ENCODE measurements at regions not wholly inside any gene's neighbourhood (a gene's known extent, or its start where the extent isn't known, plus 50 kb on each side); places are given as distances from the start of the nearest gene placed in this dataset.

DNA sequence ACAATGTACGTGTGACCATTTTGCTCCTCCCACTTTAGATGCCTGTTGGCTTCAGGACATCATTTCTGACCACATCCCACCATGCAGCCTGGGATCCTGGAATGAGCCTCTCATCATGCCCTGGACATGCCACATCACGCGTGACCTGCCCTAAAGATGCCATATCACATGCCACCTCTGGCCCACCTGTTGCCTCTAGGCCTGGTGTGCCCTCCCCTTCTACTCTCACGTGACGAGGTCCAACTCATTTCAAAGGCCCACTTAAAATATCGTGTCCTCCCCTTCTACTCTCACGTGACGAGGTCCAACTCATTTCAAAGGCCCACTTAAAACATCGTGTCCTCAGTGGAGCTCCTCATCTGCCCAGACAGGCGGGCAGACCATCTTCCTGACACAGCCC is 254.9 kb downstream of the TEX36 start:
- intact Hi-C loops (cut with micrococcal nuclease; ENCODE audit: unreplicated experiment), result no loop called here
- CTCF ChIA-PET, result no interaction called here
- BruUV-seq (replicated peaks), result no TSS peak
- no peak for TF ChIP-seq CTCF (conservative IDR thresholded peaks at IDR 0.05; ENCODE audit: low read depth, low read length)
- TF ChIP-seq EZH2 (IDR thresholded peaks at IDR 0.05; ENCODE audit: borderline replicate concordance, low read depth, low read length, poor library complexity, severe bottlenecking), result no peak
- DNase-seq (ENCODE audit: low spot score), result no peak
- POLR2A ChIA-PET (ENCODE audit: low non-redundant PET), result no interaction called here
- H3K27me3 ChIP-seq (replicated peaks; ENCODE audit: insufficient read depth, low read depth, low read length, poor library complexity), result peaks cover 4% of the 10 kb centered on the region
- no peaks in the 10 kb centered on the region for H3K36me3 ChIP-seq (ENCODE audit: insufficient read depth, low read length, poor library complexity, severe bottlenecking)
- no peak overlapping the region for H3K4me3 ChIP-seq (ENCODE audit: low read depth, low read length, poor library complexity, severe bottlenecking)
- H3K9me3 ChIP-seq (ENCODE audit: low read depth, low read length, poor library complexity, severe bottlenecking), result no peaks in the 10 kb centered on the region
- no peaks in the 10 kb centered on the region for H3K4me1 ChIP-seq (ENCODE audit: insufficient read depth, low read length, poor library complexity, severe bottlenecking)
- H3K27ac ChIP-seq (ENCODE audit: low read depth, low read length, poor library complexity, severe bottlenecking), result no peak overlapping the region

DNA sequence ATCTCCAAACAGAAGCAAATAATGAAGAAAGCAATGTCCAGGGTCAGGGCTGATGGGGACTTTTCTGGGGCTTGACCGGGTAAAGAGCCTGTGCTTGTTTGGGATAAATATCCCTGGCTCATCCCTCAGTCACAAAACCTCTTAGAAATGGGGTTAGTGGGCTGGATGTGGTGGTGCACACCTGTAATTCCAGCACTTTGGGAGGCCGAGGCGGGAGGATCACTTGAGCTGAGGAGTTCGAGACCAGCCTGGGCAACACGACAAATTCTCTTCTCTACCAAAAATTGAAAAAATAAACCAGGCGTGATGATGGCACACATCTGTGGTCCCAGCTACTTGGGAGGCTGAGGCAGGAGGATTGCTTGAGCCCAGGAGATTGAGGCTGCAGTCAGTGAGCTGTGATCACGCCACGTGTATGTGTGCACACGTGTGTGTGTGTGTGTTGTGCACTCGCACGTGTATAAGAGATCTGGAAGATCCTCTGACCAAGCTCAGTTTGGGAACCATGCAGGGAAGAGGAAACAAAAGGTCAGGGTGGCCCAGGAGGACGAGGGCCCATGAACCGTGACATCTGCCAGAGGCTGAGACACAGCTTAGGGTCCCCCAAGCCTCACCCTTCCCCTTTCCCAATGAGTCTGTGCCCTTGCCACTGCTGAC is 258.6 kb downstream of the TEX36 start:
- intact Hi-C loops (cut with micrococcal nuclease; ENCODE audit: unreplicated experiment), result no loop called here
- no peak for TF ChIP-seq EZH2 (IDR thresholded peaks at IDR 0.05; ENCODE audit: borderline replicate concordance, low read depth, low read length, poor library complexity, severe bottlenecking)
- no peak for TF ChIP-seq CTCF (conservative IDR thresholded peaks at IDR 0.05; ENCODE audit: low read depth, low read length)
- Histone ChIP-seq H3K4me3 (ENCODE audit: low read depth, low read length, poor library complexity, severe bottlenecking) (no peak overlapping the region), H3K27me3 (replicated peaks; ENCODE audit: insufficient read depth, low read depth, low read length, poor library complexity) (peaks cover 4% of the 10 kb centered on the region), H3K4me1 (ENCODE audit: insufficient read depth, low read length, poor library complexity, severe bottlenecking) (no peaks in the 10 kb centered on the region), H3K9me3 (ENCODE audit: low read depth, low read length, poor library complexity, severe bottlenecking) (no peaks in the 10 kb centered on the region), H3K36me3 (ENCODE audit: insufficient read depth, low read length, poor library complexity, severe bottlenecking) (no peaks in the 10 kb centered on the region), H3K27ac (ENCODE audit: low read depth, low read length, poor library complexity, severe bottlenecking) (no peak overlapping the region)
- CTCF ChIA-PET, result no interaction called here
- POLR2A ChIA-PET (ENCODE audit: low non-redundant PET), result no interaction called here
- no TSS peak for BruUV-seq (replicated peaks)
- no peak for DNase-seq (ENCODE audit: low spot score)

- no peaks in the 10 kb centered on the region for H3K9me3 ChIP-seq (ENCODE audit: low read depth, low read length, poor library complexity, severe bottlenecking)
- H3K27me3 ChIP-seq (replicated peaks; ENCODE audit: insufficient read depth, low read depth, low read length, poor library complexity), result peaks cover 4% of the 10 kb centered on the region
- ChIA-PET POLR2A (ENCODE audit: low non-redundant PET) (no interaction called here), CTCF (no interaction called here)
- no peak overlapping the region for H3K4me3 ChIP-seq (ENCODE audit: low read depth, low read length, poor library complexity, severe bottlenecking)
- H3K36me3 ChIP-seq (ENCODE audit: insufficient read depth, low read length, poor library complexity, severe bottlenecking), result no peaks in the 10 kb centered on the region
- no peak for TF ChIP-seq CTCF (conservative IDR thresholded peaks at IDR 0.05; ENCODE audit: low read depth, low read length)
- no peak for TF ChIP-seq EZH2 (IDR thresholded peaks at IDR 0.05; ENCODE audit: borderline replicate concordance, low read depth, low read length, poor library complexity, severe bottlenecking)
- BruUV-seq (replicated peaks), result no TSS peak
- no peak overlapping the region for H3K27ac ChIP-seq (ENCODE audit: low read depth, low read length, poor library complexity, severe bottlenecking)
- H3K4me1 ChIP-seq (ENCODE audit: insufficient read depth, low read length, poor library complexity, severe bottlenecking), result no peaks in the 10 kb centered on the region
- no peak for DNase-seq (ENCODE audit: low spot score)
- intact Hi-C loops (cut with micrococcal nuclease; ENCODE audit: unreplicated experiment), result no loop called here
Measured at GRCh38 chr10:125423569-125423968, 259.4 kb downstream of the TEX36 start.
